ENCODE measurements at regions not wholly inside any gene's neighbourhood (a gene's known extent, or its start where the extent isn't known, plus 50 kb on each side); places are given as distances from the start of the nearest gene placed in this dataset.

DNA sequence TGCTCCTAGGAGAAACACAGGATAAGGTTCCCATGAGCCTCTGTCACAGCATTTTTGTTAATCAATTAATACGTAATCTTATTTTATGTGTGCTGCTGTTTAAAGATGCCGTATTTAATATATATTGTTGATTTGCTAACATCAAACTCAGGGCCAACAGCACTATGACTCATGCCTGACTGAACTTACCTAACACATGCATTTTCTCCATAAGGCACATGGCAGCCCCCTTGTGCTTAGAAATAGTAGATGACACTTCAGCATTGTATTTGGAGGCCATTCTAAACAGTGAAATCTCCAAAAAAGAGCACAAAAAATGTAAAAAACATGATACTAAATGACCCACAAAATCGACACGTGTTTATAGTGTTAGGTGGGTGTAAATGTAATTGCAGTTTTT is 314.8 kb downstream of the MYCN start:
- TF ChIP-seq CTCF (IDR thresholded peaks at IDR 0.05; ENCODE audit: low read length) = no peak
- no peak for TF ChIP-seq EZH2 (IDR thresholded peaks at IDR 0.05; ENCODE audit: borderline replicate concordance, low read length)
